NCI-H345 treated with DMSO at 0.1 percent for 48 hours (cell line): ENCODE measurements at regions not wholly inside any gene's neighbourhood (a gene's known extent, or its start where the extent isn't known, plus 50 kb on each side); places are given as distances from the start of the nearest gene placed in this dataset.
"Not testable (repeated sequence)": the region's sequence is repeated elsewhere in the genome, so short reads cannot be mapped to it uniquely, and the experiment has no call there.

Experiments used
- DNase-seq: peaks from one replicate; lab custom pipeline; 2025; ENCODE audit not compliant: unreplicated experiment; lab: John Stamatoyannopoulos, UW

DNA sequence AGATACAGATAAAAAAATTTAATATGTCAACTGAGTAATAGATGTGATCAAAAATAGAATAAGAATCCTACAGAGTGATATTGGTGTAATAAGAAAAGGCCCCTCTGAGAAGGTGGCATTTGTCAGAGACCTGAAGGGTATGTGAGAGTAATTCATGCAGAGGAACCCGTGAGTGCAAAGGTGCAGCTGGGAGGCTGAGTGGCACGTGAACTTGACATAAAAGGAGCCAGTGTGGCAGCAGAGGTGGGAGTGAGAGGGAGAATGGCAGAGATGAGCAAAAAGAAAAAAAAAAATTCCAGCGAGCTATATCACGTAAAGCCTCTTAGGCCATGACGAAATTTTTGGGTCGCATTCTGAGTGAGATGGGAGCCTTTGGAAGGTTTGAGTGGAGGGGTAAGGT, 588.9 kb downstream of the KCTD12 start:
- DNase-seq: no peak

DNA sequence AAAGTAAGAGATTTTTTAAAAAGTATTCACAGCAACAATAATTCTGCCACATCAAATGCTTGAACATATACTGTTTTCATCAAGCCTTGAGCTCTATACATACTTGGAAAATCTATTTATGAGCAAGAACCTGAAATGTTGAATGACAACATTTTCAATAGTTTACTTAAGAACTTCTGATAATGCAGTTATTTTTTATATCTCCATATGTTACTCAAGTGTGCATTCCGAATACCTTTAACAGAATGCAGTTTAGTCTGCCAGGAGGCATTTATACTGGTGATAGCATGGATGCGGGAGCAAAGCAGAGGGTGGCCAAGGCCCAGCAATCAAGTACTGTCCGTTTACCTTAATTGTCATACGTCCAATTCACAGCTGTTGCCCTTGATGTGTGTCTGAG, 589.5 kb downstream of the KCTD12 start:
- no peak for DNase-seq

DNA sequence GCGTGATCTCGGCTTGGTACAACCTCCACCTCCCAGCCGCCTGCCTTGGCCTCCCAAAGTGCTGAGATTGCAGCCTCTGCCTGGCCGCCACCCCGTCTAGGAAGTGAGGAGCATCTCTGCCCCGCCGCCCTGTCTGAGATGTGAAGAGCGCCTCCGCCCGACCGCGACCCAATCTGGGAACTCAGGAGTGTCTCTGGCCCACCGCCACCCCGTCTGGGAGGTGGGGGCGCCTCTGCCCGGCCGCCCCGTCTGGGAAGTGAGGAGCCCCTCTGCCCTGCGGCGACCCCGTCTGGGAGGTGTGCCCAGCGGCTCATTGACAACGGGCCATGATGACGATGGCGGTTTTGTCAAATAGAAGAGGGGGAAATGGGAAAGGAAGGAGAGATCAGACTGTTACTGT, 591.2 kb downstream of the KCTD12 start:
- DNase-seq: not testable (repeated sequence)

- DNase-seq: no peak
Measured at GRCh38 chr13:76293751-76294150, 592.5 kb downstream of the KCTD12 start.

- DNase-seq: no peak
Measured at GRCh38 chr13:76293346-76293745, 592.9 kb downstream of the KCTD12 start.

GRCh38 chr13:76292726-76293125, 593.5 kb downstream of the KCTD12 start:
- DNase-seq: no peak

- no peak for DNase-seq
Measured at GRCh38 chr13:76292031-76292430, 594.2 kb downstream of the KCTD12 start.

- DNase-seq: no peak
Measured at GRCh38 chr13:76289558-76289957, 596.6 kb downstream of the KCTD12 start.

DNA sequence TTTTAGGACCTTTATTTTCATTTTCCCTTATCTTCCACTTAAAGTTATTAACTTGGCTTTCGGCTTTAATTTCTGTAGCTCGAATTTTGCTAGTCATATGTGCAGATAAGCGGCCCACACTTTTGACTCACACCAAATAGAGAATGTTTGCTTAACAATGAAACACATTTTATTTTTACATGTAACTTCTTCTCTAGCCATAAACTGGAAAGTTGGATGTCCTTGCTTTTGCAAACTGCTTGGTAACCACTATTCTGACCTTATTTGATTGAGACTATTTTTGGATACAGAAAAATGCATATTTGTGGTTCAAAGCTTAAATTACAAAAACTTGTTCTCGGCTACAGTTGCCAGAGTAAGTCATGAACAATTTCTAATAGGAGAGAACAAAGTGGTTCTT, 600.0 kb downstream of the KCTD12 start:
- DNase-seq: no peak

- DNase-seq: no peak
Measured at GRCh38 chr13:76285463-76285862, 600.7 kb downstream of the KCTD12 start.

- DNase-seq: not testable (repeated sequence)
Measured at GRCh38 chr13:76279766-76280165, 606.4 kb downstream of the KCTD12 start.

DNA sequence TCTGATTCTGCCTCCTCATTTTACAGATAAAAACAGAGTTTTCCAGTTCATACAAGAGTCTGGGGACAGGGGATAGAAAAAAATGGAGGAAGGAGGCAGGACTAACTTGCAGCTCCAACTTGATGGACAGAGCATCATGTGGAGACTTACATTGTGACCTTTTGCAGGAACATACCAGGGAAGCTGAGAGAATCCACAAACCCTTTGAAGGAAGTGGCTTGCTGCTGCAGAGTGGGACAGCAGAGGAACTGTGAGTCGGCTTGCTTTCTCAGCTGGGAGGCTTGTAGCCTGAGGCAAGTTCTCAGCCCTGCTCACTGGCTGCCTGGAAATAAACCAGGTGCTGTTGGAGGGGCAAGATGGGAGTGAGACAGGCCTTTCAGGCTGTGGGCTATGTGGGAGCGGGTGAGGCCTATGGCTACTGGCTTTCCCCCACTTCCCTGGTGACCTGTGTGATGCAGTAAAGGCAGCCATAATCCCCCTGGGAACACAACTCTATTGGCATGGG, 614.4 kb downstream of the KCTD12 start:
- DNase-seq: no peak

GRCh38 chr13:76268307-76268706, 617.9 kb downstream of the KCTD12 start:
- DNase-seq: not testable (repeated sequence)

- DNase-seq: no peak
Measured at GRCh38 chr13:76267216-76267615, 619.0 kb downstream of the KCTD12 start.

DNA sequence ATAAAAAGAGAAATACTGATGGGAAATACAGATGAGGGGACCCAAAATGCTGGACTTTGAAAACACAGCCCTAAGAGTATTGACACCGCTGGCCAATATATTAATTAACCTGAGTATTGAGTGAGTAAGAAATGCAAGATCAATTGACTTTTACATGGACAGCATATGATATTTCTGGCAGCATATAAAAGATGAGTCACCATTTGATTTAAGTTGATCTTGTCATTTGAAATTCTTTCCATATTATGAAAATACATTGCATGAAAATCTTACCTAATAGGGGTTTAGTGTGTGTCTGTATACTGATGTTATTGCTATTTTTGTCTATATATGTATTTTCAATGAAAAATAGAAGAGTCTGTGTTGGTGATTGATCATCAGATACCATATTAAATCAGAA, 619.6 kb downstream of the KCTD12 start:
- DNase-seq: no peak

GRCh38 chr13:76250211-76250610, 614.1 kb downstream of the LMO7 start:
- no peak for DNase-seq

- no peak for DNase-seq
Measured at GRCh38 chr13:76245920-76246319, 609.8 kb downstream of the LMO7 start.

- DNase-seq: no peak
Measured at GRCh38 chr13:76245211-76245610, 609.1 kb downstream of the LMO7 start.

GRCh38 chr13:76243120-76243519, 607.0 kb downstream of the LMO7 start:
- not testable (repeated sequence) for DNase-seq

DNA sequence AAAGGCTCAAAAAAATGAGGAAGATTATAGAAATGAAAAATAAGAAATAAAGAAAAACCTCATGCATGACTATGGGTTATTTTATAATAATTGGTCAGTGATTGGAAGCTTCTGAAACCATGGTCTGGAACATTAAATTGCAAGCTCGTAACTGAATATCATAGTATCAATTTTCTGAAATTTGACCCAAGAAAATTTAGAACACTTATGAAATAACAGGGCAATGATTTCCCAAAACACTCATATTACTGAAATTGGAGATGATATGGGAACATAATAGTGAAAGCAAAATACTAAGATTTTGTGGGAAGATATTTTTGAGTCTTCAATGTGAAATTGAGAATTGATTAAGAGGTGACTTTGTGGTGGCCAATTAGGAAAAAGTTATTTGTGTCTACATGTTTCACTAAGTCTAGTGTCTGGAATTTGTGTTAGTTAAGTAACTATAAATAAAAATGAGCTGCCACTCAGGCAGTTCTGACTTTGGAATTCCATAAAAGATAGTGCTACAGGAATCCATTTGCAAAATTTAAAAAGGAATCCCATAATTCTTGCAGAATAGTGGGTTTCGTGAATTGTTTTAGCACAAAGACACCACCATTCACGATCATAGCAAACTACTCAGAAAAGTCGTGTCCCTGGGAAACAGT, 603.0 kb downstream of the LMO7 start:
- no peak for DNase-seq

- no peak for DNase-seq
Measured at GRCh38 chr13:76231522-76232167, 595.5 kb downstream of the LMO7 start.

DNA sequence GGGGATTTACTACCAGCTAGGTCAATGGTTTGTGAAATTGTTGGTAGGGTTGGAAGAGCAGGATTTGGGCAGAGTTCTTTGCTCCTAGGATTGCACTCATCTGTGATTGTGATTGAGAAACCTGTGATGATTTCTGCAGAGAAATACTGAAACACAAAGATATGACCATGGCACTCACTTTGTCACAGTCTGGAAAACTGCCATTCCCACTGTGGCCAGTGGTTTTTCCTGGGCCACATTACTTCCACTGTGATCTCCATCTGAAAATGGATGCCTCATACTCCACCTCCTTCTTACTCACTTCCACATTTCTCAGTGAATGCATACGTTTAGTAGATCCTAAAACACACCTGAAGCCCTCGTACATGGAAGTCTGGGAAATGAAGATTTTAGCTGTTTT, 593.2 kb downstream of the LMO7 start:
- no peak for DNase-seq

GRCh38 chr13:76226941-76227340, 590.8 kb downstream of the LMO7 start:
- DNase-seq: no peak
